GM19240 (cell line): ENCODE measurements at regions not wholly inside any gene's neighbourhood (a gene's known extent, or its start where the extent isn't known, plus 50 kb on each side); places are given as distances from the start of the nearest gene placed in this dataset.

ENCODE experiments used
- DNase-seq: peaks from one replicate; pipeline ENCODE4 v3.0.0; 2011; ENCODE audit warnings: low spot score; ENCODE audit not compliant: insufficient read length

DNA sequence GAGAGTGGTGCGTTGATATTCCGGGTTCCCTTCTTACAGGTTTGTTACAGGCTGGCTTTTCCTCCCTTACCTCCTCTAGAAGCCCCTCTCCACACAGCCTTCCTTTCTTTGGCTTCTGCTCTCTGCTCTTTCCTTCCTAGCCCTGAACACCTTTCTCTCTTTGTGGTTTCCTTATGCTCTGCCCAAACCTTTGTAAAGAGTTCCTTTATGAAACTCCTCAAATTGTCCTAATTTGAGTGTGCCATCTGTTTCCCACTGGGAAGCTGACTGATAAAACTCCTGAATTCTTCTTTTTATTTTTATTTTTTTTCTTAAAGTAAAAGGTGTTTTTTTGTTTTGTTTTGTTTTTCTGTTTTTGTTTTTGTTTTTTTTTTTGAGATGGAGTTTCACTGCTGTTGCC, 60.1 kb upstream of the OTX2 start:
- DNase-seq = no peak

DNA sequence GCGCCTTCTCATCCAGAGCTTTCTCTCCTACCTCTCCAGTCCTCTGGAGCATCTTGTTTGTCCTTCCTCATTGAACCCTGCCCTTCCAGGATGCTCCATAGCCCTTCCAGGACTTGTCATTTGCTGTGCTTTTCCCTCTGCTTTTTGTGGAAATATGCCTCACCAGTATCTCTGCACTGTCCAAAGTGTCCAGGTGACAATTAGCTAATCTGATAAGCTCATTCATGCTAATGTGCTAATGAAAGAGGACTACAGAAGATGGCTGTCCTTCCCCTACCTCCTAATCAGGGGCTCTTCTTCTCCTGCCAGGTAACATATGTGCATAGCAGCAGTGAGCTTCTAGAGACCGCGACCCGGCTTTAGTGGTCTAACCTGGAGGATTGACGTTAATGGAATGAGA, 58.4 kb upstream of the OTX2 start:
- DNase-seq = no peak

DNA sequence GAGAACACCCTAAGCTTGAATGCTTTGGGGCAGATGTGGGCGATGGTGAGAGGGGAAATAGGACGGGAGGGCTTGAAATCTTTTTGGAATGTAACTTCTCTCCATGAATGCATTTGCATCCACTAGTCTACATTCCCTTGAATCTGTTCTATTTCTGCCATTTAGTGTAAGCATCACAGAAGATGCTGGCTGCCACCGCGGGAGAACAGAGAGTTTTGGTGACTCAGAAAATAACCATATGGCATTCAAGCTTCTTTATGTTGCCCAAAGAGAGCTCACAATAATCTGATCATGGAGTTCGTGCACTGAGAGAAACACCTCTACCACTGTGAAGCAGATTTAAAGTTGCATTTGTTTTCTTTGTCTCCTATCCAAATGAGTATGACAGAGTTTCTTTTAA, 52.6 kb upstream of the OTX2 start:
- DNase-seq = no peak

DNA sequence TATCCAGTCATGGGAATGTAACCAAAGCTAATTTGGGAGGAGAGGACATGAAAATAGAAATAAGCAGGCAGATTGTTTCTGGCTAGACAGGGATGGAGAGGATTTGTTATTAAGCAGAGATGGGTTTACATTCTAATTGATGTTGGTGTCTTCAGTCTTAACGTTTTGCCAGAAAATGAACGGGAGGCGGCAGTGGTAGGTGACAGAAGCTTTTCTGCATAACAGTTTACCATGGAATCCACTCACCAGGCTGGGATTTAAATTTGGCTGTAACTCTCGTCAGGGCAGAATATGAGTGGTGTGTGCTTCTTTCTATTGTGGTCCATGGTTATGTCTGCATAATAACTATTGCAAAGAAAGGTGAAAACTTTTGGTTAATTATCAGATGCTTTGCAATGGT, 50.2 kb upstream of the OTX2 start:
- DNase-seq = no peak
